Activated CD8-positive, alpha-beta memory T cell treated with anti-CD3 and anti-CD28 coated beads, Interleukin-2, amount 50 U/mL, for 48 hours (primary cell): ENCODE measurements at regions not wholly inside any gene's neighbourhood (a gene's known extent, or its start where the extent isn't known, plus 50 kb on each side); places are given as distances from the start of the nearest gene placed in this dataset.
"Not testable (repeated sequence)": the region's sequence is repeated elsewhere in the genome, so short reads cannot be mapped to it uniquely, and the experiment has no call there.

ENCODE experiments used
- DNase-seq: peaks from one replicate; pipeline ENCODE4 v3.0.0-alpha.2; 2020

DNA sequence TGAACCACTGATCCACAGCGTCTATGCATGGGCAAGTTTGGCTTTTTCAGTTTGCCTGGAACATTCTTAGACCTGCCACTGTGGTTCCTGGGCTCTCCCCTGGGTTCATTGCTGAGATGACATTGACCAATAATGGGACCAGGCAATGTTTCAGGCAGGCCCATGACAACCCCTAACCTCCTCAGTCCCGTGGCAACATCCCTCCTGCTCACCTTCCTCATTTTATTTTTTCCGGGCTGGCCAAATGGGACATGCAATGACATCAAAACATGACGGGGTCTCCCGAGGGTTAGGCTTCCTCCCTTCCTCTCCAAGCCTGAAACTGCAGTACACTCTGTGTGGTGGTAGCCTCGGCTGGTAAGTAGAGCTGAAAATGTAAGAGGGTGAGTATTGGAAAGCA lies 234.0 kb upstream of the RREB1 start:
- no peak for DNase-seq

DNA sequence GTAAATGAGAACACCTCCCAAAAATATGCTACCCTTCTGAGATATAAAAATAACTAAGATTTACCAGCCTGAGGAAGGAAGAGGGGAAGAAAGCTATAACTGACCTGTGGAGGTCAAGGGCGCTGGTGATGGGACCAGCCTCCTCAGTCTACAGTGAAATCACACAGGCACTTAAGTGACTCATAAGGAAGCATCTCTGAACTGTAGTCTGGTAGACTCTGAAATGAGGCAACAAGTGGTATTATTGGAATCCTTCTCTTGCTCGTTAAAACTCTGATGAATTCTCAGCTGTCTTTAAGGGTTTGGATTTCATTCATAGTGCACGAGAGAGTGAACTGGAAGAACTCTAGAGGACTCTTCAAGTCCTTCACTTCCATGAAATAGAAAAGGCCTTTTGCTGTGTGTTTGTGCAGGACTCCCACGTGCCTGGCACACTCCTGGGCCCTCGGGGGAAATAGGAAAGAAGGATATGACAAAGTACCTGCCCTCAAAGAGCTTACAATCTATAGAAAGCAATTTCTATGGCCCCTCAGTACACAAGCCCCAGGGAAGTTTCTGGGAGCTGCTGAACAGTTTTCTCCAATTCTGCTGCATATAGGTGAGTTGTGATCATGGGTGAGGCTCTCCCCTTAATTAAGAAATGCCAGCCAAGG lies 231.8 kb upstream of the RREB1 start:
- no peak for DNase-seq

DNA sequence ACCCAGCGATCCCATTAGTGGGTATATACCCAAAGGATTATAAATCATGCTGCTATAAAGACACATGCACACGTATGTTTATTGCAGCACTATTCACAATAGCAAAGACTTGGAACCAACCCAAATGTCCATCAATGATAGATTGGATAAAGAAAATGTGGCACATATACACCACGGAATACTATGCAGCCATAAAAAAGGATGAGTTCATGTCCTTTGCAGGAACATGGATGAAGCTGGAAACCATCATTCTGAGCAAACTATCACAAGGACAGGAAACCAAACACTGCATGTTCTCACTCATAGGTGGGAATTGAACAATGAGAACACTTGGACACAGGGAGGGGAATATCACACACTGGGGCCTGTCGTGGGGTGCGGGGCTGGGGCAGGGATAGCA lies 230.0 kb upstream of the RREB1 start:
- not testable (repeated sequence) for DNase-seq

DNA sequence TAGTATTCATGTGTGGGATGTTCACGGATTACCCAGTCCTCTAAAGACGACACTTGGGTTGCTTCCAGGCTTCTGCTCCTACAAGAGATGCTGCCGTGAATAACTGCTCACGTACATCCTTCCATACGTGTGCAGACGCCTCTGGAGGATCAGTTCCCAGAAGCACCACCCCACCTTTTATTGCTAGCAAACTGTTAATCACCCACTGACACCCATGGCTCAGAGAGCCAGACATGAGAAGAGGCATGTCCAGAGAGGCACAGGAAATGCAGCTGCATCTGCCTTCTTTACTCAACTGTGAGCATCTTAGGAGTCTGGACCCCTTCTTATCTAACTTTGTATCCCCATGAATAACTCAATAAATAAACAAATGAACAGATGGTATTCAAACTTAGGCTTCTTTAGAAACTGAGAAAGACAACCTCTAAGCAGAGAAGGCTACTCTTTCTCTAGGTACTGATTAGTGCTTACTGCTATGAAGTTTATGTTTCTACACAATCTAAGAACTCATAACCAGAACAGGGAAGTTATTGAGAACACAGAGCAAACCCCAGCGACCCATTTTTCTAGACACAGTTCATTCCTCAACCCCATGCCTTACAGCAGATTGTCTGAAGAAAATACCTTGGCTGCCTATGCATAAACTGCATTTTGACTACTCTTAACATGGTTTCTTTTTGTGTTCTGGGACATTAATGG lies 228.7 kb upstream of the RREB1 start:
- no peak for DNase-seq

DNA sequence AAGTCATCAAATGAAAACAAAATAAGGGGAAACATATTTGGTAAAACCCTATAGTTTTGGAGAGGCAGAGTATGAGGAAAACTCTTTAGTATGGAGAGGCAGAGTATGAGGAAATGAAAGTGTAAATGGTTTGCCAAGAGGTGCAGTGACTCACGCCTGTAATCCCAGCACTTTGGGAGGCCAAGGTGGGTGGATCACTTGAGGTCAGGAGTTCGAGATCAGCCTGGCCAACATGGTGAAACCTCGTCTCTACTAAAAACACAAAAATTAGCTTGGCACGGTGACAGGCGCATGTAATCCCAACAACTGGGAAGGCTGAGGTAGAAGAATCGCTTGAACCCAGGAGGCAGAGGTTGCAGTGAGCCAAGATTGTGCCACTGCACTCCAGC lies 228.2 kb upstream of the RREB1 start:
- not testable (repeated sequence) for DNase-seq

DNA sequence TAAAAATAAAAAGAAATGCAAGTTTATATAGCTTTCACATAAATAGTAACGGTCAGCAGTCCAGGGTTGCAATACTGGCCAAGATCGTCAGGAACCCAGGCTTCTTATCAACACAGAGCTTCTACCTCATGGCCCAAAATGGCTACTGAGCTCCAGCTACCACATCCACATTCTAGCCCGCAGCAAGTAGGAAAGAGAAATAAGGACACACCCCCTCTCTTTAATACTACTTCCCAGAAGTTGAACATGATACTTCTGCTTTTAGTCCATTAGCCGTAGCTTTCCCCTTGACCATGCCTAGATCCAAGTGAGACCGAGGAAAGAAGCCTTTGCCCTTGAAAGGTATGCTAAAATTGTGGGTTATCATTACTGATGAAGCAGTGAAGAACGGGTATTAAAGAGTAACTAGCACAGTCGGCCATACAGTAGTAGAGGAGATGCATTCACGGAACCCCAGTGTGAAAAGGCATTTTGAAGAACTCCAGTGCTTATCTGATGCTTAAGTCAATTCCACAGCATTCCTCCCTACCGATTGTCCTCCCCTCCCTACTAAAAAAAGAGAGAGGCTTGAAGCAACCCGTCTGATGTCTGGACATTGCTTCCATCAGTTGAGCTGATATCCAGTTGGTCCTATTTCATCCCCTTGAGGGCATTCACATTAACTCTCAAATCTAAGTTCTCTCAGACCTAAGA lies 226.9 kb upstream of the RREB1 start:
- DNase-seq = no peak

DNA sequence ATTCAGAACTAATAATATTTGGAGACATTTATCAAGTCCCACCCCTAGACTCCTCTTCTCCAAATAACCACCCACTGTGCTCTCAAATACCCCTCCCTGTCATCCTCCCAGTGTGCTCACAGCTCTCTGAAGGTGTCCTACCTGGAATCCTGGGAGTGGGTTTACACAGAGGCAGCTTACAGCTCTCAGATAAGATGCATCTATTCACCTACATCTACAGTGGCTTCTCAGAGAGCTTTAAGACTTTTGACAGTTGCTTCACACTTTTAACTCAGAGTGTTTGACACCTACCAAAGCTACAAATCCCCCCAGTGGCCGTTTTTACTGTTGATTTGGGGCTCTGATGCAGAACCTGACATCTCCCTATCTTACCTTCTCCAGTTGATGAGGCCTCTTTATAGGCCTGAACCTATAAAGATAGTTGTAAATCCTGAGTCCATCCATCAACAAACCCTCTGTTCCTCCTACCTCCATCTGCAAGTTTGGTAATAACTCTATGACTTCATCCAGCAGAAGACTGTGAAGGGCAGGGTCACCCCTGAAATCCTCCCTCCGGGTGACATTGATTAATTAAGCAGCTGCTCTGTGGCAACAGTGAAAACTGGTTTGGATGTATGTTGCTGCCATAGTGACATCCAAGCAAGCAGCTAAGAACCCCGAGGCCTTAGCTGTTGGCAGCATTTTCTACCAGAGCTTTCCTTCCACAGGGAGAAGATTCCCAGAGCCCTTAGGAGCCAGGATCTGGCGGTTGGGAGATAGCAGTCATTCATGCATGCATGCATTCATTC lies 226.1 kb upstream of the RREB1 start:
- DNase-seq = no peak

DNA sequence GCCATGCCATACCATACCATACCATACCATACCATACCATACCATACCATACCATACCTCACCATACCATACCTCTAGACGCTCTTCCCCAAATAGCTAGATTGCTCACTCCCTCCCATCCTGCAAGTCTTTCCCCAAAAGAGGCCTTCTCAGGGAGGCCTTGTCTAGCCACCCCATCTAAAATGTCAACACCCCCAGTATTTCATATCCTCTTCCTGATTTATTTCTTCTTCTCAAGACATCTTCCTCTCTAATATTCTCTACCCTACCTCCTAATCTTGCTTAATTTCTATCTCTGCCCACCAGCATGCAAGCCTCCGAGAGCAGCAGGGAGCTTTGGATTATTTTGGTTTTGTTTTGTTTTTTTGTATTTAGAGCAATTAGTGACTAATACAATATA lies 225.2 kb upstream of the RREB1 start:
- DNase-seq = no peak

DNA sequence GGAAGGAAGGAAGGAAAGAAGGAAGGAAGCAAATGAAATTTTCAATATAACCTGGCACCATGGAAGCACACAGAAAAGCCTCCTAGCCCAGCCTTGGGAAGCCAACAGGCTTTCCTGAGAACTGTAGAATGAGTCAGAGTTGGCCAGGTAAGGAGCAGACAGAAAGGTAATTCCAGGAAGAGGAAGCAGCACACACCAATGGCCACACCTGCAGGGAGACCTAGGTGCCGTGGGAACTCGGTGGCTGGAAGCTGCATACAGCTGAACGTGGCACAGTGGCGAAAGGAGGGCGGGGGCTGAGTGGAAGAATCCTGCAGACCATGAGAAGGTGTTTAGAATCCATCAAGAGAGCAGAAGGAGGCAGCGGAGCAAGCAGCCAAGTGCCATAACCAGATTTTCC lies 224.8 kb upstream of the RREB1 start:
- DNase-seq = no peak

DNA sequence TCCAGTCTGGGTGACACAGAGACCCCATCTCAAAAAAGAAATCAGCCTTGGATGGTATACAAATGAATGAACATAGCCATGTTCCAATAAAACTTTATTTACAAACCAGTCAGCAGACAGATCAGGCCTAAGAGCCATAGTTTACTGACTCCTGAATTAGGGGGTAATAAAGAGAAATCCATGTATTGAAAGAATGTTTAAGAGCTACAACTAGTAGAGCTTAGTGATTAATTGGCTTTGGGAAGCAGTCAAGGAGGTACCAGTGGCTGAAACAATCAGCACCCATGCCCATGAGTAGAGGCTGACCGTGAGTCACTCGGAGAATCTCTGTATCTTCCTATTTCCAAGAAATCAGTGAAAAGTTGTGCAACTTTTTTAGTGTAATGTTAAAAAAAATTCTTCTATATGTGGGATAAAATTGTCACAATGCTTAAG lies 223.6 kb upstream of the RREB1 start:
- DNase-seq = no peak

DNA sequence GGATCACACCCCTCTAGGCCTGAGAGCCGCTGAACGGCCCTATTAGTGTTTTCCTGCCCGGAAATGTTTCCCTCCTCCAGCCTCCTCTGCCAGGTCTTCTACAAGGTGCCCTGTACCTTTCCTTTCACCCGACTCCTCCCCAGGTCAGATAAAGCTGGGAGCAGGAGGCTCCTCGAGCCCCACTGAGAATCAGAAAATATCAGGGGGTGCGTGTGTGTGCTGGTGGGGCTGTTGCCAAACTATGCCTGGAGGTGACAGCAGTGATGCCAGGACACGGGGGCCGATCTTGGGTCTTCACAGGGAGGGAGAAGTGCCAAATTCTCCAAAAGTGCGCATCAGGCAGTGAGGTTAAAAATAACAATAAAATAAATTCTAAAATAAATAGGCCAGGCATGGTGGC lies 222.8 kb upstream of the RREB1 start:
- no peak for DNase-seq

DNA sequence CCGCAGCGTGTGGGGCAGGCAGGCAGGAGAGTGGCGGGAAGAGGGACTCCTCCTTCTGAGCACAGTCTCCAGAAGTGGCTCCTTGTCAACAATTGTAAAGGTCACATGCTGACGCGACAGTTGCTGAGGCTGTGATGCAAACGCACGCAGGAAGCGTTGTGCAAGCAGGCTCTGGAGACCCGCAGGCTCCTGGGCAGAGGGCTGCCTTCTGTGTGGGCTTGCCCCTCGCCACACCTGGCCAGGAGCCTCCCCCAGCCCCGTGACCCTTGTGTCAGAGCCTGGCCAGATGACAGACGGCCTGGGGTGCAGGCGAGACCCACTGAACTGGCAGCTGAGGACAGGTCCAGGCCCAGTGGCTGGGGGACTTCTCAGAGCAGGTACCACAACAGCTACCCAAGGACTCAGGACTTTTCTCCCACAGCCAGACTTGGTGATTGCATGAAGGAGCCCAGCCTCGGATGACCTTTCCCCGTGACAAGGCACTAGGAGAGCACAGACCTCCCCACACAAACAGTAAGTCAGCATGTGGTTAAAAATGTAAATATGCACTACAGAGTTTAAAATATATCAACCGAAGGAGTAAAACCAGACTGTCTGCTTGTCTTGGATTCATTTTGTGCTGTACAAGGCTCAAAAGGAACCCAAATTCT lies 222.1 kb upstream of the RREB1 start:
- DNase-seq = no peak

DNA sequence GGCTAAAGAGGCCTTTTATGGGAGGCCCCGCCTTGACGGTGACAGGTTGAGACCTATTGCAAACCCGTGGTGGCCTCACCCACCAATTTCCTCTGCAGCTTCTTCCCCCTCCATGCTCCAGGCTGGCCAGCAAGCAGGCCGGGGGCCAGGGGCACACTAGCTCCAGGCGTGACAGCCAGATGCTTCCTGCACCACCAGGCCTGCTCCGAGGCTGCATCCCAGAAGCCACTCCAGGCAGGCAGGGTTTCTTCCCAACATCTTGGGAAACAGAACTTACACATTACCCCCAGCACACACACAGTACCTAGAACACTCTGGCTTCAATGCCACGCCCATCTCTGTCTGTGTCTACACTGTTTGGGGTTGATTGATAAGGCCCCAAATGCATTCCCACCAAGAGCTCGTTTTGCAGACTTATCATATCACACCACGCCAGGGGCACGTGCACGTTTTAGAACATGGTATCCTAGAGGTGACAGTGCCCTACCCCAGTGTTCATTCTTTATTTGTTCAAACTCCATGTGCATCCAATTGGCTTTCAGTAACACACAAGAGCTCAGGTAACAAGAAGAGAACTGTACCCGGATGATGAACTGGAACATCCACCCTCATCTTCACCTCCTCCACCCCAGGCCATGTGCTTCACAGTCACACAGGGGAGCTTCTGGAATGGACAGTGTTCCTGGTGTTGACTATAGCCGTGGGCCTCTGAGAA lies 221.4 kb upstream of the RREB1 start:
- no peak for DNase-seq

DNA sequence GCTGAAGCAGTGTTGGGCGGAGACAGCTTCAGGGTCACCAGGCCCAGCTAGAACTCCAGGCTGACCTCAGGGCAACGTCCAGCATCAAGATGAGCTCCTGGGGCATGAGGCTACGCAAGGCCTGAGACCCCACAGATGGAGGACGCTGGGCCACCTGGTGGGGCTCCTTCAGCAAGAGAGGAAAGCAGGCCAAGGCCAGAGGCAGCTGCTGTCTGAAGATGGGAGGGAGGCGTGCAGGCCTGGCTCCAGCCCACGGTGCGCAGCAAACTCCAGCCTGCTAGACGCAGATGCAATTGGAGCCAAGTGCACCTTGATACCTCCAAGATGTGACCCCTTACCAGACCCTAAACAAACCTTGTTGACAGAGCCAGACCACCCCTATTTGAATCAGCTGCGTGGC lies 220.9 kb upstream of the RREB1 start:
- DNase-seq = no peak

DNA sequence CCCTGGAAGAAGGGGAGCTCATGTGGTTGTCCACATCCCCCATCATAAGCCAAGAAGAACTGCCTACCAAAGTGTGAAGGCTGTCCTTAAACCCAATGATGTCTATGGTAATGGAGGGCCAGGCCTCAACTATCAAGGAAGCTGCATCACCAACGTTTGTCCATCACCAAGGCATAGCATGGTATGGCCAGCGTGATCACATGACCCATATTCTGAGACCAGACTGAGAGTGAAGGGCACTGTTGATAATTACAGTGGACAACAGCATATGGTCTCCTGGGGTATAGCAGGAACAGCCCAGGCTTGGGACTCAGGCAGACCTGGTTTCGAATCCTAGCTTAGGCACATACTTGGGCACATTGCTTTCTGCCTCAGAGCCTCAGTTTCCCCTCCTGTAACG lies 218.2 kb upstream of the RREB1 start:
- DNase-seq = no peak

DNA sequence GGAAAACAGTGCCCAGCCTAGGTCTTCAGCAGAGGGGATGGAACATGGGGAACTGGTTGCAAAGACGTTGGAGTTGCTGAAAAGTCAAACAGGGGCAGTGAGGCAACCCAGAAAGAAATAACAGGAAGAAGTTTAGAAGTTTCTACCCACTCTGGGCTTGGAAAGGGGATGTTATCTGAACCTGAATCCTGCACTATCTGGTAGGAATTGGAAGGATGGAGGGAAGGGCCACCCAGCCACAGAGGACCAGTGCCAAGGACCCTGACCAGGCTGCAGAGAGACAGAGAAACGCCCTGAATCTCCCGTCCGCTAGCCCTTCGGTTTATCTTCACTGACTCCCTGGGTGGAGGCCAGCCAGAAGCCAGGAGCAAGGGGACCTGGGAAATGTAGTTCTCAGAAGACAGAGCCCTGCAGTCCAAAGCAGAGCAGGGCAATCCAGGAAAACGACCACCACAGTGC lies 217.3 kb upstream of the RREB1 start:
- DNase-seq = no peak

DNA sequence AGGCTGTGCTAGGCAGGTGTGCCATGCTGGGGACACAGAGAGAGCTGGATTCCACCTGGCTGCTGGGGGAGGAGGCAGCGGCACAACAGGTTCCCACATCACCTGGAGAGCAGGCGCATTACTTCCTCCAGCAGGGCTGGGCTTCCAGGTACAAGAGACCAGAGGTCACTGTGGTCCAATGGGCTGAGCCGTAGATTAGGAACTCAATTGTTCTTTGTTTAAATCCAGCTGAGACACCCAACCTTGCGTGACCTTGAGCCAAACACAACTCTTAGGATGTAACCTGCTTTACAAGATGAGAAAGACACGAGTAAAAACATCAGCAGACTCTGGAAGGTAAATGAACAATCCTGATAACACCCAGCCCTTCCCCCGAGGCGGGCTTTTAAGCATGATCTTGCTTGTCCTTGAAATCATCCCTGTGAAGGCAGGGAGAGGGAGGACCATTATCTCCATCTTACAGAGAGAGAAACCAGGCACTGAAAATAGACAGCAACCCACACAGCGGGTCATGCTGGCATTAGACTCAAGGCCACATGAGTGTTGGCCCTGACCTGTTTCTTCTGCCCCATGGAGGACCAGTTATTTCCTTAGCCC lies 216.5 kb upstream of the RREB1 start:
- DNase-seq = no peak

DNA sequence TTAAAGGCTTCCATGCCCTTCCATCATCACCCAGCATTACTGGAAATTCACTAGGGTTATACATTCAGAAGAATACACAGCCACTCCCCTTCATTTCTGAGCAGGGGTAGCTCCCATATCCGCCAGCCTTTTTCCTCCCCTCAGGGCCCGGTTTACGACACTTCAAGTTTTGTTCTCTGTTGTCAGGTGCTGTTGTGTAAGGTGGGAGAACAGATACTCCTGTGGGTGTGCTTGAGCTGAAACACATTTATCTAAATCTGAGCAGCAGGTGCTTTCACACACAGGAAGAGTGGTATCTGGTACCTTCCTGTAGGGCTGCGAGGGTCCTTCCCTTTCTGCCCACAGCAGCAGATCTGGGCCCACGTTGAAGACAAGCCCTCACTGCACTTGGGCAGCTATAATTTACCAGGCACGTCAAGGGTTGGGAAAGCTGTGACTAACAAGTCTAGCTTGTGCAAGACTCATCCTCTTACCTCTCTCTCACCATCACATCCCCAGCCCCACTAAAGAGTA lies 215.8 kb upstream of the RREB1 start:
- DNase-seq = no peak

DNA sequence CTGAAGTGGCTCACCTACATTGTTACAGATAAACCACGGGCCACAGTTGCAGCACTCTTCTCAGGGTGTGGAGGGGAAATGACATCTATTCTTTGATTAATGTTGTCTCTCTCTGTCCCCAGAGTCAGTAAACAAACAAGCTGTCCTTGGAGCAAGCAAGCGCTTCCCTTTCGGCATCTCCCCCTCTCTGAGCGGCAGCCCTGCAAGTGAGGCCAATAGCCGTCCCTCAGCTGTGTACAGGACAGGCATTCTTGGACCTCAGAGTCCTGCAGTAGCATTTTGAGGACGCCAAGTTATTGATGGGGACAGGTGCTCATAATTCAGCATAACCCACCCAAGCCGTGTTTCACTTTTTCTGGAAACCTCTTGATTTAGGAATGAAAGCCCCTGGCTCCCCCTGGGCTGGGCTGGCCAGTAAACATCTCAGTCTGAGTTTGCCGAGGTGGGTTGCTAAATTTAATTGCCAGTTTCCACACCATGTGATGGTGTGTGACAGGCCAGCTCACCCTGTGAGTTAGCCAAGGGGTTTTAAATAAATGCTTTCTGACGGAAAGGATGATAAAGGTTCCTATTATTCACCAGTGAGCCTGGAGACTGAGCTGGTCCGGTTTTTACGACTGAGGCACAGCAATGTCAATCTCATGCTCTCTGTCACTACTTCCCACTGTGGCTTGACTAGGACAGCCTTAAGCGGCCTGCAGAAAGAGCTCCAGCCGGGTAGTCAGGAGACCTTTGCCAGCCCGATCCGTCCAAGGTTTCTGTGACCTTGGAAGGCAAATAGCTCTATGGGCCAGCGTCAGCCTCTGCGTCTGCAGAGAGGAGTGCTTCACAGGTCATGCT lies 214.8 kb upstream of the RREB1 start:
- DNase-seq = no peak

DNA sequence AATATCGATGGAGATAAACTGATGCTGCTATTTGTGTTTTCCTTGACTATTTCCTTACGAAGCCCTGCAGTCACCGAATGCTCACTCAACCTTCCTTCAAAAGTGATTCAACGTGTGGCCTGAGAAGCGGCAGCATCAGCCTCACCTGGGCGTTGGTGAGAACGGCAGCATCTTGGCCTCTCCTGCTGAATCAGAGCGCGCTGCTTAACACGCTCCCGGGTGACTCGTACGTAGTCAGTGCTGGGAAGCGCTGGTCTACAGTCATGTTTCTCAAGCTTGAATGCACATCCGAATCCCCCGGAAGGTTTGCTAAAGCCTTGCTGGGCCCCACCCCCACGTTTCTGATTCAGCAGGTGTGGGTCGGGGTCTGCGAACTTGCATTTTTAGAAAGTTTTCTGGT lies 214.1 kb upstream of the RREB1 start:
- no peak for DNase-seq

DNA sequence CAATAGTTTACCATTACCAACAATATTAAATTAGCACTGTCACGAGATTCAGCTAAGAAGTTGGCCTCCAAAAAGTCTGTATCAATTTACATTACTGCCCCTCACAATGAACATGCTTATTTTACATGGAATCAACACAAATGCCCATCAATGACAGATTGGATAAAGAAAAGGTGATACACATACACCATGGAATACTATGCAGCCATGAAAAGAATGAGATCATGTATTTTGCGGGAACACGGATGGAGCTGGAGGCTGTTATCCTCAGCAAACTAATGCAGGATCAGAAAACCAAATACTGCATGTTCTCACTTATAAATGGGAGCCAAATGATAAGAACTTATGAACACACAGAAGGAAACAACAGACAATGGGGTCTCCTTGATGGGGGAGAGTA lies 211.8 kb upstream of the RREB1 start:
- DNase-seq = no peak
